ENCODE measurements at regions not wholly inside any gene's neighbourhood (a gene's known extent, or its start where the extent isn't known, plus 50 kb on each side); places are given as distances from the start of the nearest gene placed in this dataset.

DNA sequence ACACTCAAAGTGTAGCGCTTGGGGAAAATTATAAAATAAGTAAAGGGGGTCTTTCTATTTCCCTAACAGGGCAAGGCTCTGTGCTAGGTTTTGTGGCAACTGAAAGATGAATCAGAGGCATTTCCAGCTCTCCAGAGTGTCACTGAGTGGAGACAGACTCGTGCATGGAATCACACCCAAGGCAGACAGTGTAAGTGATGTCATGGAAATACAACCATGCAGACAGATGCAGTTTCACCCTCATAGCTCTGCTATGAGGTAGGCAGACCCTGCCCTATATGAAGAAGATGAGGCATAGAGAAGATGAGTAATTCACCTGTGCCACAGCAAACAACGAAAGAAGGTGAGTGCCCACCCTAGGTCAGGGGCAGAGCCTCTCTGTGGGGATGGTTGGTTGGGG is 57.2 kb upstream of the PITRM1 start:
- CTCF ChIA-PET, result interaction anchor here (1.2 kb wide), 1 partner anchor 32 kb away, joined by 3 read pairs; no protein-coding TSS in a partner anchor

More for the DNA sequence above, 57.2 kb upstream of the PITRM1 start:
- no peaks in the 10 kb centered on the region for H4K20me1 ChIP-seq (ENCODE audit: insufficient read depth)
- POLR2A ChIA-PET, result no interaction called here
- no peak overlapping the region for H3K4me2 ChIP-seq
- no peak overlapping the region for H2AFZ ChIP-seq (ENCODE audit: low read depth)
- no peaks in the 10 kb centered on the region for H3K9me2 ChIP-seq
- no peaks in the 10 kb centered on the region for H3K27me3 ChIP-seq (ENCODE audit: insufficient read depth)
- H3K4me1 ChIP-seq (ENCODE audit: control insufficient read depth in 1 of 2, insufficient read depth in 2 of 2, low read depth in 1 of 2, low read length in 1 of 2), result peaks cover 0 to 17% of the 10 kb centered on the region in 2 experiments; a peak in 2 of 4 replicates
- no peaks in the 10 kb centered on the region for H3K9me3 ChIP-seq
- no peak for TF ChIP-seq RFX5 (IDR thresholded peaks at IDR 0.05; ENCODE audit: low read length)
- TF ChIP-seq YY1 (IDR thresholded peaks at IDR 0.05; ENCODE audit: low read depth), result no peak
- TF ChIP-seq POLR2AphosphoS5 (IDR thresholded peaks at IDR 0.05; ENCODE audit: low read depth, low read length), result no peak
- TF ChIP-seq, protein P1, sequence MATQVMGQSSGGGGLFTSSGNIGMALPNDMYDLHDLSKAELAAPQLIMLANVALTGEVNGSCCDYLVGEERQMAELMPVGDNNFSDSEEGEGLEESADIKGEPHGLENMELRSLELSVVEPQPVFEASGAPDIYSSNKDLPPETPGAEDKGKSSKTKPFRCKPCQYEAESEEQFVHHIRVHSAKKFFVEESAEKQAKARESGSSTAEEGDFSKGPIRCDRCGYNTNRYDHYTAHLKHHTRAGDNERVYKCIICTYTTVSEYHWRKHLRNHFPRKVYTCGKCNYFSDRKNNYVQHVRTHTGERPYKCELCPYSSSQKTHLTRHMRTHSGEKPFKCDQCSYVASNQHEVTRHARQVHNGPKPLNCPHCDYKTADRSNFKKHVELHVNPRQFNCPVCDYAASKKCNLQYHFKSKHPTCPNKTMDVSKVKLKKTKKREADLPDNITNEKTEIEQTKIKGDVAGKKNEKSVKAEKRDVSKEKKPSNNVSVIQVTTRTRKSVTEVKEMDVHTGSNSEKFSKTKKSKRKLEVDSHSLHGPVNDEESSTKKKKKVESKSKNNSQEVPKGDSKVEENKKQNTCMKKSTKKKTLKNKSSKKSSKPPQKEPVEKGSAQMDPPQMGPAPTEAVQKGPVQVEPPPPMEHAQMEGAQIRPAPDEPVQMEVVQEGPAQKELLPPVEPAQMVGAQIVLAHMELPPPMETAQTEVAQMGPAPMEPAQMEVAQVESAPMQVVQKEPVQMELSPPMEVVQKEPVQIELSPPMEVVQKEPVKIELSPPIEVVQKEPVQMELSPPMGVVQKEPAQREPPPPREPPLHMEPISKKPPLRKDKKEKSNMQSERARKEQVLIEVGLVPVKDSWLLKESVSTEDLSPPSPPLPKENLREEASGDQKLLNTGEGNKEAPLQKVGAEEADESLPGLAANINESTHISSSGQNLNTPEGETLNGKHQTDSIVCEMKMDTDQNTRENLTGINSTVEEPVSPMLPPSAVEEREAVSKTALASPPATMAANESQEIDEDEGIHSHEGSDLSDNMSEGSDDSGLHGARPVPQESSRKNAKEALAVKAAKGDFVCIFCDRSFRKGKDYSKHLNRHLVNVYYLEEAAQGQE (IDR thresholded peaks at IDR 0.05; ENCODE audit: low read depth, low read length), result no peak
- TF ChIP-seq, protein P2, sequence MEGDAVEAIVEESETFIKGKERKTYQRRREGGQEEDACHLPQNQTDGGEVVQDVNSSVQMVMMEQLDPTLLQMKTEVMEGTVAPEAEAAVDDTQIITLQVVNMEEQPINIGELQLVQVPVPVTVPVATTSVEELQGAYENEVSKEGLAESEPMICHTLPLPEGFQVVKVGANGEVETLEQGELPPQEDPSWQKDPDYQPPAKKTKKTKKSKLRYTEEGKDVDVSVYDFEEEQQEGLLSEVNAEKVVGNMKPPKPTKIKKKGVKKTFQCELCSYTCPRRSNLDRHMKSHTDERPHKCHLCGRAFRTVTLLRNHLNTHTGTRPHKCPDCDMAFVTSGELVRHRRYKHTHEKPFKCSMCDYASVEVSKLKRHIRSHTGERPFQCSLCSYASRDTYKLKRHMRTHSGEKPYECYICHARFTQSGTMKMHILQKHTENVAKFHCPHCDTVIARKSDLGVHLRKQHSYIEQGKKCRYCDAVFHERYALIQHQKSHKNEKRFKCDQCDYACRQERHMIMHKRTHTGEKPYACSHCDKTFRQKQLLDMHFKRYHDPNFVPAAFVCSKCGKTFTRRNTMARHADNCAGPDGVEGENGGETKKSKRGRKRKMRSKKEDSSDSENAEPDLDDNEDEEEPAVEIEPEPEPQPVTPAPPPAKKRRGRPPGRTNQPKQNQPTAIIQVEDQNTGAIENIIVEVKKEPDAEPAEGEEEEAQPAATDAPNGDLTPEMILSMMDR (IDR thresholded peaks at IDR 0.05), result no peak
- TF ChIP-seq, protein P3, sequence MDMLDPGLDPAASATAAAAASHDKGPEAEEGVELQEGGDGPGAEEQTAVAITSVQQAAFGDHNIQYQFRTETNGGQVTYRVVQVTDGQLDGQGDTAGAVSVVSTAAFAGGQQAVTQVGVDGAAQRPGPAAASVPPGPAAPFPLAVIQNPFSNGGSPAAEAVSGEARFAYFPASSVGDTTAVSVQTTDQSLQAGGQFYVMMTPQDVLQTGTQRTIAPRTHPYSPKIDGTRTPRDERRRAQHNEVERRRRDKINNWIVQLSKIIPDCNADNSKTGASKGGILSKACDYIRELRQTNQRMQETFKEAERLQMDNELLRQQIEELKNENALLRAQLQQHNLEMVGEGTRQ (IDR thresholded peaks at IDR 0.05; ENCODE audit: borderline replicate concordance, low read depth, low read length), result no peak
- TF ChIP-seq, protein P4, sequence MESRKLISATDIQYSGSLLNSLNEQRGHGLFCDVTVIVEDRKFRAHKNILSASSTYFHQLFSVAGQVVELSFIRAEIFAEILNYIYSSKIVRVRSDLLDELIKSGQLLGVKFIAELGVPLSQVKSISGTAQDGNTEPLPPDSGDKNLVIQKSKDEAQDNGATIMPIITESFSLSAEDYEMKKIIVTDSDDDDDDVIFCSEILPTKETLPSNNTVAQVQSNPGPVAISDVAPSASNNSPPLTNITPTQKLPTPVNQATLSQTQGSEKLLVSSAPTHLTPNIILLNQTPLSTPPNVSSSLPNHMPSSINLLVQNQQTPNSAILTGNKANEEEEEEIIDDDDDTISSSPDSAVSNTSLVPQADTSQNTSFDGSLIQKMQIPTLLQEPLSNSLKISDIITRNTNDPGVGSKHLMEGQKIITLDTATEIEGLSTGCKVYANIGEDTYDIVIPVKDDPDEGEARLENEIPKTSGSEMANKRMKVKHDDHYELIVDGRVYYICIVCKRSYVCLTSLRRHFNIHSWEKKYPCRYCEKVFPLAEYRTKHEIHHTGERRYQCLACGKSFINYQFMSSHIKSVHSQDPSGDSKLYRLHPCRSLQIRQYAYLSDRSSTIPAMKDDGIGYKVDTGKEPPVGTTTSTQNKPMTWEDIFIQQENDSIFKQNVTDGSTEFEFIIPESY (IDR thresholded peaks at IDR 0.05; ENCODE audit: borderline replicate concordance, low read depth), result no peak
- TF ChIP-seq TEAD4 (IDR thresholded peaks at IDR 0.05; ENCODE audit: borderline replicate concordance, insufficient read depth), result no peak
- TF ChIP-seq, protein P5, sequence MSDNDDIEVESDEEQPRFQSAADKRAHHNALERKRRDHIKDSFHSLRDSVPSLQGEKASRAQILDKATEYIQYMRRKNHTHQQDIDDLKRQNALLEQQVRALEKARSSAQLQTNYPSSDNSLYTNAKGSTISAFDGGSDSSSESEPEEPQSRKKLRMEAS (IDR thresholded peaks at IDR 0.05; ENCODE audit: low read depth), result no peak
- no peak for TF ChIP-seq RCOR1 (IDR thresholded peaks at IDR 0.05; ENCODE audit: low read length)
- no peak for TF ChIP-seq ELF1 (IDR thresholded peaks at IDR 0.05)
- TF ChIP-seq, protein P6, sequence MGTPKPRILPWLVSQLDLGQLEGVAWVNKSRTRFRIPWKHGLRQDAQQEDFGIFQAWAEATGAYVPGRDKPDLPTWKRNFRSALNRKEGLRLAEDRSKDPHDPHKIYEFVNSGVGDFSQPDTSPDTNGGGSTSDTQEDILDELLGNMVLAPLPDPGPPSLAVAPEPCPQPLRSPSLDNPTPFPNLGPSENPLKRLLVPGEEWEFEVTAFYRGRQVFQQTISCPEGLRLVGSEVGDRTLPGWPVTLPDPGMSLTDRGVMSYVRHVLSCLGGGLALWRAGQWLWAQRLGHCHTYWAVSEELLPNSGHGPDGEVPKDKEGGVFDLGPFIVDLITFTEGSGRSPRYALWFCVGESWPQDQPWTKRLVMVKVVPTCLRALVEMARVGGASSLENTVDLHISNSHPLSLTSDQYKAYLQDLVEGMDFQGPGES (IDR thresholded peaks at IDR 0.05; ENCODE audit: low read depth, low read length), result no peak
- no peak for TF ChIP-seq NRF1 (IDR thresholded peaks at IDR 0.05; ENCODE audit: low read depth, low read length)
- TF ChIP-seq FOSL2 (IDR thresholded peaks at IDR 0.05; ENCODE audit: borderline replicate concordance, low read depth), result no peak
- no peak for TF ChIP-seq GABPA (IDR thresholded peaks at IDR 0.05; ENCODE audit: low read depth)
- no peak for TF ChIP-seq GATA2 (CRISPR knock-in tag; IDR thresholded peaks at IDR 0.05)
- H3F3A ChIP-seq (replicated peaks; ENCODE audit: insufficient read depth), result peaks cover 28% of the 10 kb centered on the region
- 67% methylated on average over 3 of the region's 3 CpGs for WGBS (ENCODE audit: low lambda C conversion rate)
- H3K9ac ChIP-seq, result no peak overlapping the region
- no peak for DNase-seq
- H3K27ac ChIP-seq (ENCODE audit: low read depth in 2 of 2, low read length in 1 of 2), result no peak overlapping the region
- no peaks in the 10 kb centered on the region for H3K79me2 ChIP-seq (ENCODE audit: insufficient read depth)
- H3K4me3 ChIP-seq (ENCODE audit: low read depth in 2 of 2, low read length in 1 of 2), result no peak overlapping the region
- no peaks in the 10 kb centered on the region for H3K36me3 ChIP-seq (replicated peaks in 1 of 2; ENCODE audit: control insufficient read depth in 1 of 2, insufficient read depth in 2 of 2, low read length in 1 of 2)

All from SK-N-SH (cell line).